GM21619 (cell line): ENCODE measurements at regions not wholly inside any gene's neighbourhood (a gene's known extent, or its start where the extent isn't known, plus 50 kb on each side); places are given as distances from the start of the nearest gene placed in this dataset.

Experiments used
- ATAC-seq: cut with Tn5 transposase; IDR thresholded peaks from one replicate; pipeline ENCODE4 v1.9.1; 2021; ENCODE audit not compliant: unreplicated experiment

GRCh38 chr11:10358696-10359095 lies 53.8 kb downstream of the ADM start:
- no peak for ATAC-seq

- no peak for ATAC-seq
Observed at GRCh38 chr11:10359171-10359570, 54.3 kb downstream of the ADM start.

- ATAC-seq, result no peak
Observed at GRCh38 chr11:10360835-10361234, 56.0 kb downstream of the ADM start.

- no peak for ATAC-seq
Observed at GRCh38 chr11:10365045-10365444, 60.2 kb downstream of the ADM start.

GRCh38 chr11:10366568-10367331 lies 61.9 kb downstream of the ADM start:
- peak; percentile 81 for ATAC-seq

GRCh38 chr11:10371926-10372641 lies 67.2 kb downstream of the ADM start:
- ATAC-seq, result no peak

GRCh38 chr11:10373340-10373739 lies 68.5 kb downstream of the ADM start:
- ATAC-seq, result no peak

- ATAC-seq, result no peak
Observed at GRCh38 chr11:10373929-10374328, 69.1 kb downstream of the ADM start.

GRCh38 chr11:10374386-10374785 lies 69.5 kb downstream of the ADM start:
- no peak for ATAC-seq

GRCh38 chr11:10375280-10375971 lies 70.6 kb downstream of the ADM start:
- no peak for ATAC-seq

- ATAC-seq, result no peak
Observed at GRCh38 chr11:10376061-10376460, 71.2 kb downstream of the ADM start.

- no peak for ATAC-seq
Observed at GRCh38 chr11:10377183-10377582, 72.3 kb downstream of the ADM start.

- ATAC-seq, result no peak
Observed at GRCh38 chr11:10378362-10378761, 73.5 kb downstream of the ADM start.

- ATAC-seq, result no peak
Observed at GRCh38 chr11:10379022-10379421, 74.1 kb downstream of the ADM start.

- ATAC-seq, result no peak
Observed at GRCh38 chr11:10379426-10379825, 74.6 kb downstream of the ADM start.

GRCh38 chr11:10379871-10380568 lies 75.0 kb upstream of the AMPD3 start:
- no peak for ATAC-seq

- no peak for ATAC-seq
Observed at GRCh38 chr11:10380921-10381320, 74.1 kb upstream of the AMPD3 start.

GRCh38 chr11:10381736-10382135 lies 73.3 kb upstream of the AMPD3 start:
- no peak for ATAC-seq

- ATAC-seq, result no peak
Observed at GRCh38 chr11:10382518-10382917, 72.5 kb upstream of the AMPD3 start.

GRCh38 chr11:10385696-10386095 lies 69.4 kb upstream of the AMPD3 start:
- ATAC-seq, result no peak

- no peak for ATAC-seq
Observed at GRCh38 chr11:10386361-10386760, 68.7 kb upstream of the AMPD3 start.
